ENCODE measurements at regions not wholly inside any gene's neighbourhood (a gene's known extent, or its start where the extent isn't known, plus 50 kb on each side); places are given as distances from the start of the nearest gene placed in this dataset.
A peak's percentile ranks its signal among the peaks of the same experiment; 100 is the strongest.

GRCh38 chr2:217179854-217180253 lies 320.0 kb upstream of the TNP1 start:
- Histone ChIP-seq H3K9me3 (no peaks in the 10 kb centered on the region), H3K36me3 (no peaks in the 10 kb centered on the region), H3K27me3 (no peaks in the 10 kb centered on the region), H3K27ac (peak overlapping the region in 1 of 2 donors; percentile 15), H3K4me3 (no peak overlapping the region), H3K4me1 (no peaks in the 10 kb centered on the region)
- intact Hi-C loops (cut with DNase I; ENCODE audit: low total_unique reads): no loop called here
- TF ChIP-seq, protein P1, sequence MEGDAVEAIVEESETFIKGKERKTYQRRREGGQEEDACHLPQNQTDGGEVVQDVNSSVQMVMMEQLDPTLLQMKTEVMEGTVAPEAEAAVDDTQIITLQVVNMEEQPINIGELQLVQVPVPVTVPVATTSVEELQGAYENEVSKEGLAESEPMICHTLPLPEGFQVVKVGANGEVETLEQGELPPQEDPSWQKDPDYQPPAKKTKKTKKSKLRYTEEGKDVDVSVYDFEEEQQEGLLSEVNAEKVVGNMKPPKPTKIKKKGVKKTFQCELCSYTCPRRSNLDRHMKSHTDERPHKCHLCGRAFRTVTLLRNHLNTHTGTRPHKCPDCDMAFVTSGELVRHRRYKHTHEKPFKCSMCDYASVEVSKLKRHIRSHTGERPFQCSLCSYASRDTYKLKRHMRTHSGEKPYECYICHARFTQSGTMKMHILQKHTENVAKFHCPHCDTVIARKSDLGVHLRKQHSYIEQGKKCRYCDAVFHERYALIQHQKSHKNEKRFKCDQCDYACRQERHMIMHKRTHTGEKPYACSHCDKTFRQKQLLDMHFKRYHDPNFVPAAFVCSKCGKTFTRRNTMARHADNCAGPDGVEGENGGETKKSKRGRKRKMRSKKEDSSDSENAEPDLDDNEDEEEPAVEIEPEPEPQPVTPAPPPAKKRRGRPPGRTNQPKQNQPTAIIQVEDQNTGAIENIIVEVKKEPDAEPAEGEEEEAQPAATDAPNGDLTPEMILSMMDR (IDR thresholded peaks at IDR 0.05): no peak
- no peak for TF ChIP-seq POLR2A (IDR thresholded peaks at IDR 0.05)
- peak; percentile 31 to 46 for DNase-seq

- Histone ChIP-seq H3K36me3 (no peaks in the 10 kb centered on the region), H3K27me3 (no peaks in the 10 kb centered on the region), H3K27ac (no peak overlapping the region), H3K4me1 (no peaks in the 10 kb centered on the region), H3K9me3 (no peaks in the 10 kb centered on the region), H3K4me3 (no peak overlapping the region)
- TF ChIP-seq, protein P1 (IDR thresholded peaks at IDR 0.05): no peak
- no peak for TF ChIP-seq POLR2A (IDR thresholded peaks at IDR 0.05)
- intact Hi-C loops (cut with DNase I; ENCODE audit: low total_unique reads): no loop called here
- no peak for DNase-seq
Observed at GRCh38 chr2:217178341-217178740, 318.5 kb upstream of the TNP1 start.

GRCh38 chr2:217177720-217178119 lies 317.9 kb upstream of the TNP1 start:
- DNase-seq: no peak
- TF ChIP-seq, protein P1 (IDR thresholded peaks at IDR 0.05): no peak
- no peak for TF ChIP-seq POLR2A (IDR thresholded peaks at IDR 0.05)
- Histone ChIP-seq H3K27ac (no peak overlapping the region), H3K9me3 (no peaks in the 10 kb centered on the region), H3K4me1 (no peaks in the 10 kb centered on the region), H3K27me3 (no peaks in the 10 kb centered on the region), H3K4me3 (no peak overlapping the region), H3K36me3 (no peaks in the 10 kb centered on the region)
- intact Hi-C loops (cut with DNase I; ENCODE audit: low total_unique reads): no loop called here

GRCh38 chr2:217171874-217172273 lies 312.0 kb upstream of the TNP1 start:
- DNase-seq: no peak
- no peaks in the 10 kb centered on the region for H3K36me3 ChIP-seq
- no peaks in the 10 kb centered on the region for H3K4me1 ChIP-seq
- H3K27me3 ChIP-seq: no peaks in the 10 kb centered on the region
- no peaks in the 10 kb centered on the region for H3K9me3 ChIP-seq
- H3K4me3 ChIP-seq: no peak overlapping the region
- intact Hi-C loops (cut with DNase I; ENCODE audit: low total_unique reads): no loop called here
- TF ChIP-seq, protein P1 (IDR thresholded peaks at IDR 0.05): no peak
- no peak for TF ChIP-seq POLR2A (IDR thresholded peaks at IDR 0.05)
- H3K27ac ChIP-seq: no peak overlapping the region

DNA sequence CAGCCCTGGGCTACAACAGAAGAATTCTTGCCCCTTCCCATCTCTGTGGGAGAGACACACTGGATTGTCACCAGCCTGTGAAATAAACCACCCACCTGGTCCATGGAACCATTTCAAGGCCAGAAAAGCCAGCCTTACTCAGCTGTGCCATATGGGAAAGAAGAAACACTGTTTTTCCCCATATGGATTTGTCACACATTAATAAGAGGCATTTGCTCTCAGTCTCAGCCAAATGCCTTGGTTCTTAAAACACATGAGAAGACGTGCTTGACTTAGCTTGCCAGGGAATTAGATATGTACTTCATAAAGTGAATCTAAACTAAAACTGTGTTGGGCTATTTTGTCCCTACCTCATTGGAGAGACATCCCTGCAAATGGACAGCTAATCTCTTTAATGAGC lies 308.6 kb upstream of the TNP1 start:
- no peak overlapping the region for H3K4me3 ChIP-seq

DNA sequence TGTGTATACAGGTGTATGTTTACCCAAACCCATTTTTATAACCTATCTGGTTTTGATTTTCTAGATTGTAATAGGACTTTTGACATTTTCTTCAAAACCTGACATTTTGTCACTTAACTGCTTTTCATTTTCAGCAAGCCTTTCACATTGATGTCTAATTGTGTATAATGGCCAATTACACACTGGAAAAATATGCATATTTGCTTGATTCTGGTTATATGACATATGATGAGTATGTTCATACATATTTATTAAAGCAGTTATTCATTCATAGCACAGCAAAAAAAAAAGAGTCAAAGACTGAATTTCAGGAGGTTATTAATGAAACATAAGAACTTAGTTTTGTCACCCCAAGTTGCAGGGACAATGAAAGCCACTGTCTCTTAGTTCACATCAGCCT lies 307.7 kb upstream of the TNP1 start:
- H3K27ac ChIP-seq: no peak overlapping the region
- intact Hi-C loops (cut with DNase I; ENCODE audit: low total_unique reads): no loop called here
- no peaks in the 10 kb centered on the region for H3K27me3 ChIP-seq
- DNase-seq: no peak
- TF ChIP-seq, protein P1 (IDR thresholded peaks at IDR 0.05): no peak
- TF ChIP-seq POLR2A (IDR thresholded peaks at IDR 0.05): no peak
- H3K9me3 ChIP-seq: no peaks in the 10 kb centered on the region
- no peaks in the 10 kb centered on the region for H3K4me1 ChIP-seq
- no peak overlapping the region for H3K4me3 ChIP-seq
- no peaks in the 10 kb centered on the region for H3K36me3 ChIP-seq

More for the DNA sequence above, 308.6 kb upstream of the TNP1 start:
- Histone ChIP-seq H3K4me1 (no peaks in the 10 kb centered on the region), H3K27me3 (no peaks in the 10 kb centered on the region), H3K27ac (no peak overlapping the region), H3K9me3 (no peaks in the 10 kb centered on the region), H3K36me3 (no peaks in the 10 kb centered on the region)
- intact Hi-C loops (cut with DNase I; ENCODE audit: low total_unique reads): no loop called here
- no peak for TF ChIP-seq POLR2A (IDR thresholded peaks at IDR 0.05)
- DNase-seq: no peak

Measured in uterus (tissue), 3 donors.